ENCODE measurements at regions not wholly inside any gene's neighbourhood (a gene's known extent, or its start where the extent isn't known, plus 50 kb on each side); places are given as distances from the start of the nearest gene placed in this dataset.

DNA sequence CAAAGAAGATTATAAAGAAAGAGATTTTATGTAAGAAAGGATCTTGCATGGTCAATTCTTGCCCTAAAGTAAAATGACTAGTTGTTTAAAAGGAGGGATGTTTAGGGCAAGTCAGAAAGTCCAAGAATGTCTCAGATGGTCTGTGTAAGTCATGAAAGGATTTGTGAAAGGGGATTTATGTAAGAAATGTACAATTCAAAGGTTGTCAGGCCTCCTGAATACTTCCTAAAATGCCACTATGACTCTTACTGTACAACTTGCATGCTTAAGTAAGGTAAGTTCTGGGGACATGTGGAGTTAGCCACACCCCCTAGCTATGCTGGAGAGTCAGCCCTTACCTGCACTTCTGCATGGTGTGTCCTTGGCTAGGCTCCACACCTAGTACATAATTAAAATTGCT is 328.9 kb upstream of the TGFBR2 start:
- no peak overlapping the region for H4K91ac ChIP-seq (replicated peaks; ENCODE audit: insufficient read length, low read length)
- no peak overlapping the region for H2BK120ac ChIP-seq (replicated peaks; ENCODE audit: low read depth, low read length)
- no peak overlapping the region for H4K5ac ChIP-seq (ENCODE audit: insufficient read length, low read depth, low read length)
- no peak overlapping the region for H2AK5ac ChIP-seq (ENCODE audit: low read depth, low read length)
- H4K8ac ChIP-seq (ENCODE audit: extremely low read depth, insufficient read depth, low read length), result no peak overlapping the region
- no peak overlapping the region for H2AFZ ChIP-seq (ENCODE audit: low read length)
- no peak overlapping the region for H3K27ac ChIP-seq (ENCODE audit: low read depth, low read length)
- no peak overlapping the region for H2BK20ac ChIP-seq (ENCODE audit: low read length)
- ChIA-PET POLR2A (ENCODE audit: partially characterized antibody) (no interaction called here), CTCF (ENCODE audit: partially characterized antibody) (interaction anchor here (4.1 kb wide), 1 partner anchor 15 kb away, joined by 17 read pairs; no protein-coding TSS in a partner anchor)
- peaks cover 0 to 6% (median under 1%) of the 10 kb centered on the region in 4 experiments; a peak in 2 of 7 replicates for H3K4me1 ChIP-seq (replicated peaks in 1 of 4; ENCODE audit: control insufficient read depth in 3 of 4, insufficient read depth in 4 of 4, low read length in 3 of 4)
- H3K4me2 ChIP-seq (ENCODE audit: insufficient read depth in 1 of 2, low read depth in 2 of 2, low read length in 2 of 2), result no peak overlapping the region
- H3K79me2 ChIP-seq (ENCODE audit: control insufficient read depth in 1 of 2, insufficient read depth in 2 of 2, low read length in 2 of 2), result no peaks in the 10 kb centered on the region
- no peaks in the 10 kb centered on the region for H3K79me1 ChIP-seq (ENCODE audit: low read depth, low read length)
- no peak overlapping the region for H2BK5ac ChIP-seq (ENCODE audit: low read depth, low read length)
- no peaks in the 10 kb centered on the region for H4K20me1 ChIP-seq (replicated peaks in 1 of 2; ENCODE audit: control insufficient read depth in 1 of 2, insufficient read depth in 2 of 2, low read length in 2 of 2)
- no peak overlapping the region for H3K14ac ChIP-seq (ENCODE audit: insufficient read length)
- DNase-seq (ENCODE audit: low read depth in 1 of 2, low spot score in 2 of 2) (no peak), FAIRE-seq (no peak)
- no peak overlapping the region for H3K4me3 ChIP-seq (ENCODE audit: extremely low read depth in 1 of 4, insufficient read depth in 2 of 4, low read depth in 3 of 4, low read length in 4 of 4)
- peaks cover 14 to 27% of the 10 kb centered on the region in 2 experiments for H3K9me3 ChIP-seq (ENCODE audit: insufficient read depth in 2 of 2, low read depth in 1 of 2, low read length in 1 of 2)
- no peak overlapping the region for H2BK12ac ChIP-seq (ENCODE audit: low read depth, low read length)
- no peaks in the 10 kb centered on the region for H3K27me3 ChIP-seq (replicated peaks in 1 of 4; ENCODE audit: control insufficient read depth in 3 of 4, extremely low read depth in 1 of 4, insufficient read depth in 3 of 4, low read length in 3 of 4)
- no peak overlapping the region for H3K9ac ChIP-seq (replicated peaks in 1 of 4; ENCODE audit: extremely low read depth in 1 of 4, low read depth in 3 of 4, low read length in 3 of 4)
- no peak overlapping the region for H3K18ac ChIP-seq (ENCODE audit: extremely low read depth, low read length)
- H3K4ac ChIP-seq (replicated peaks; ENCODE audit: insufficient read length, low read depth, low read length), result no peak overlapping the region
- no peaks in the 10 kb centered on the region for H3K23me2 ChIP-seq (ENCODE audit: low read depth, low read length)
- peaks cover 0 to 3% (median 0%) of the 10 kb centered on the region in 4 experiments; a peak in 2 of 8 replicates for H3K36me3 ChIP-seq (ENCODE audit: control insufficient read depth in 2 of 4, insufficient read depth in 4 of 4, low read length in 3 of 4)
- H2BK15ac ChIP-seq (ENCODE audit: low read length), result no peak overlapping the region
- no peak overlapping the region for H3K56ac ChIP-seq (replicated peaks; ENCODE audit: insufficient read length, low read depth, low read length)
- no peak overlapping the region for H3K23ac ChIP-seq (ENCODE audit: insufficient read length)
- TF ChIP-seq POLR2AphosphoS5 (IDR thresholded peaks at IDR 0.05; ENCODE audit: low read depth, low read length), result no peak
- TF ChIP-seq CTBP2 (IDR thresholded peaks at IDR 0.05; ENCODE audit: borderline replicate concordance, insufficient read depth, insufficient read length, low read length), result no peak
- TF ChIP-seq CHD2 (IDR thresholded peaks at IDR 0.05; ENCODE audit: low read length), result no peak
- TF ChIP-seq NRF1 (IDR thresholded peaks at IDR 0.05; ENCODE audit: low read depth, low read length), result no peak
- no peak for TF ChIP-seq CREB1 (IDR thresholded peaks at IDR 0.05)
- TF ChIP-seq RFX5 (IDR thresholded peaks at IDR 0.05; ENCODE audit: borderline replicate concordance, low read depth, low read length), result no peak
- no peak for TF ChIP-seq FOSL1 (IDR thresholded peaks at IDR 0.05; ENCODE audit: insufficient read depth, low read depth, low read length)
- no peak for TF ChIP-seq ASH2L (IDR thresholded peaks at IDR 0.05; ENCODE audit: low read length)
- TF ChIP-seq, protein P1, sequence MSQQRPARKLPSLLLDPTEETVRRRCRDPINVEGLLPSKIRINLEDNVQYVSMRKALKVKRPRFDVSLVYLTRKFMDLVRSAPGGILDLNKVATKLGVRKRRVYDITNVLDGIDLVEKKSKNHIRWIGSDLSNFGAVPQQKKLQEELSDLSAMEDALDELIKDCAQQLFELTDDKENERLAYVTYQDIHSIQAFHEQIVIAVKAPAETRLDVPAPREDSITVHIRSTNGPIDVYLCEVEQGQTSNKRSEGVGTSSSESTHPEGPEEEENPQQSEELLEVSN (IDR thresholded peaks at IDR 0.05), result no peak
- no peak for TF ChIP-seq HDAC6 (IDR thresholded peaks at IDR 0.05; ENCODE audit: low read depth, low read length)
- TF ChIP-seq BCL11A (IDR thresholded peaks at IDR 0.05; ENCODE audit: low read depth in 2 of 2, low read length in 2 of 2), result no peak
- TF ChIP-seq GABPA (IDR thresholded peaks at IDR 0.05; ENCODE audit: borderline replicate concordance, insufficient read depth, low read length), result no peak
